ENCODE measurements at regions not wholly inside any gene's neighbourhood (a gene's known extent, or its start where the extent isn't known, plus 50 kb on each side); places are given as distances from the start of the nearest gene placed in this dataset.

DNA sequence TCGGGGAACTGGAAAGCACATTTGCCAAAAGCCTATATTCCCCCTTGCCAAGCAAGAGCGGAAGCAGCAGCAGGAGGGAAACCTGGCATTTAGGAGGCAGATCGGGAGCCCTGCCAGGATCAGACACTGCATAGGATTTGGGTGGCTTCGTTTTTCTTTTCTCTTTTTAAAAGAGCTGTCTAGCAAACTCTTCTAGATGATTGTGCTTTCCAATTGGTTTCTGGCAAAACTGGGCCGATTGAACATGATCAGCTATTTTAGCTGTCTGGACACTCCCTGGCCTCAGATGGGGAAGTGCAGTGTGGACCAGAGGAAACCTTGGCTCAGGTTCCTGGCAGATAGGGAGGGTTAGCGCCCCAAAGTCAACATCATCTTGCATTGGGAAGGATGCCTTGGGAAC lies 414.0 kb upstream of the KAZN start:
- TF ChIP-seq POLR2A (IDR thresholded peaks at IDR 0.05; ENCODE audit: low read length), result no peak
- TF ChIP-seq, protein P1, sequence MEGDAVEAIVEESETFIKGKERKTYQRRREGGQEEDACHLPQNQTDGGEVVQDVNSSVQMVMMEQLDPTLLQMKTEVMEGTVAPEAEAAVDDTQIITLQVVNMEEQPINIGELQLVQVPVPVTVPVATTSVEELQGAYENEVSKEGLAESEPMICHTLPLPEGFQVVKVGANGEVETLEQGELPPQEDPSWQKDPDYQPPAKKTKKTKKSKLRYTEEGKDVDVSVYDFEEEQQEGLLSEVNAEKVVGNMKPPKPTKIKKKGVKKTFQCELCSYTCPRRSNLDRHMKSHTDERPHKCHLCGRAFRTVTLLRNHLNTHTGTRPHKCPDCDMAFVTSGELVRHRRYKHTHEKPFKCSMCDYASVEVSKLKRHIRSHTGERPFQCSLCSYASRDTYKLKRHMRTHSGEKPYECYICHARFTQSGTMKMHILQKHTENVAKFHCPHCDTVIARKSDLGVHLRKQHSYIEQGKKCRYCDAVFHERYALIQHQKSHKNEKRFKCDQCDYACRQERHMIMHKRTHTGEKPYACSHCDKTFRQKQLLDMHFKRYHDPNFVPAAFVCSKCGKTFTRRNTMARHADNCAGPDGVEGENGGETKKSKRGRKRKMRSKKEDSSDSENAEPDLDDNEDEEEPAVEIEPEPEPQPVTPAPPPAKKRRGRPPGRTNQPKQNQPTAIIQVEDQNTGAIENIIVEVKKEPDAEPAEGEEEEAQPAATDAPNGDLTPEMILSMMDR (IDR thresholded peaks at IDR 0.05), result no peak
- no peak for TF ChIP-seq BHLHE40 (IDR thresholded peaks at IDR 0.05; ENCODE audit: low read depth, low read length)
- TF ChIP-seq SMC3 (IDR thresholded peaks at IDR 0.05), result no peak
- TF ChIP-seq RCOR1 (IDR thresholded peaks at IDR 0.05; ENCODE audit: low read depth, low read length), result no peak
